HuH-7 (cell line): ENCODE measurements at regions not wholly inside any gene's neighbourhood (a gene's known extent, or its start where the extent isn't known, plus 50 kb on each side); places are given as distances from the start of the nearest gene placed in this dataset.

Experiments used
- DNase-seq: peaks from one replicate; pipeline ENCODE4 v3.0.0; 2011; ENCODE audit warnings: low spot score

GRCh38 chr11:95345651-95346050 is 114.6 kb upstream of the SESN3 start:
- DNase-seq = no peak

- DNase-seq = no peak
Measured at GRCh38 chr11:95344932-95345642, 114.1 kb upstream of the SESN3 start.

GRCh38 chr11:95341221-95341620 is 110.2 kb upstream of the SESN3 start:
- no peak for DNase-seq

- DNase-seq = no peak
Measured at GRCh38 chr11:95339086-95339901, 108.3 kb upstream of the SESN3 start.

- DNase-seq = no peak
Measured at GRCh38 chr11:95338430-95338991, 107.5 kb upstream of the SESN3 start.

- no peak for DNase-seq
Measured at GRCh38 chr11:95337972-95338429, 107.0 kb upstream of the SESN3 start.

- DNase-seq = no peak
Measured at GRCh38 chr11:95337175-95337957, 106.4 kb upstream of the SESN3 start.

- no peak for DNase-seq
Measured at GRCh38 chr11:95335989-95336388, 105.0 kb upstream of the SESN3 start.

GRCh38 chr11:95331161-95331560 is 100.2 kb upstream of the SESN3 start:
- DNase-seq = no peak

GRCh38 chr11:95330302-95330701 is 99.3 kb upstream of the SESN3 start:
- no peak for DNase-seq

- no peak for DNase-seq
Measured at GRCh38 chr11:95327273-95327948, 96.4 kb upstream of the SESN3 start.

GRCh38 chr11:95325777-95326258 is 94.8 kb upstream of the SESN3 start:
- DNase-seq = no peak

- no peak for DNase-seq
Measured at GRCh38 chr11:95324826-95325225, 93.8 kb upstream of the SESN3 start.

- DNase-seq = no peak
Measured at GRCh38 chr11:95322539-95322938, 91.5 kb upstream of the SESN3 start.

- DNase-seq = no peak
Measured at GRCh38 chr11:95318498-95318897, 87.5 kb upstream of the SESN3 start.

- DNase-seq = no peak
Measured at GRCh38 chr11:95308512-95309035, 77.6 kb upstream of the SESN3 start.

GRCh38 chr11:95307286-95307685 is 76.3 kb upstream of the SESN3 start:
- DNase-seq = no peak

- DNase-seq = no peak
Measured at GRCh38 chr11:95306801-95307200, 75.8 kb upstream of the SESN3 start.

GRCh38 chr11:95306123-95306522 is 75.1 kb upstream of the SESN3 start:
- no peak for DNase-seq

GRCh38 chr11:95305705-95306104 is 74.7 kb upstream of the SESN3 start:
- no peak for DNase-seq

- DNase-seq = no peak
Measured at GRCh38 chr11:95304777-95305176, 73.8 kb upstream of the SESN3 start.
